SK-N-DZ (cell line): ENCODE measurements at regions not wholly inside any gene's neighbourhood (a gene's known extent, or its start where the extent isn't known, plus 50 kb on each side); places are given as distances from the start of the nearest gene placed in this dataset.

Experiments
- DNase-seq: peaks from one replicate; pipeline ENCODE4 v3.0.0-alpha.2; 2015; ENCODE audit warnings: low spot score

- DNase-seq = no peak
Measured at GRCh38 chr9:28900406-28900805, 1327.1 kb upstream of the C9orf72 start.

DNA sequence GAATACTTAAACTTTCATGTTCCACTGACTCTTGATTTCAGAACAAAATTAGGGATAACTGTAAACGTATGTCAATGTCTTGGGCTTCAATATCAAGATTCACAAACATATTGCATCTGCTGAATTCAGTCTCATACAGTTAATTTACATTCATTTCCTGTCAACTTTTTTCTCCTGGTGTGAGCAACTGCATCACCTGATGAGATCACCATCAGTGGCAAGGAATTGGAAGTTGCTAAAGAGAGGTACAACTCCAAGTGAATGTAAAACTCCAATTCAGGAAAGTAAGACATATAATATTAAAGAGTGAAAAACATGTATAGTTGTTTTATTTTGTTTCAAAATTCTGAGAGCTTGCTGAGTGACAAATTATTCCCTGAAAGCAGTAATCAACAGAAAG is 1336.2 kb upstream of the C9orf72 start:
- no peak for DNase-seq

DNA sequence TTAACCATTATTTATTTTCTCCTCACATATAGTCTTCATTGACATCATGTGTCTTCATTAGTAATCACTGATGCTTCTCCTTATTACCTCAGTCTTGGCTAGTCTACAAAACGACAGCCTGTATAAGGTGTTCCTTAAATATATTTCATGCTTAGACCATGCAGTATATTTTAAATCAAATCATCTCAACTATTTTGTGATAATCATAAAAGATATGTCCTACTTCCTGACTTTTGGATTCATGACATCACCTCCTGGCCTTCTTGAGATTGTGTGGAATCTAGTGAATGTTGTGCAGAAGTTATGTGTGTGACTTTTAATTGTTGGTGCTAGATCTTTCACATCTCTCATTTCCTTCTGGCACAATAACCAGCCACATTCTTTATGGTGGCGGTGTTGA is 1339.3 kb upstream of the C9orf72 start:
- no peak for DNase-seq

GRCh38 chr9:28915202-28915930 is 1342.1 kb upstream of the C9orf72 start:
- DNase-seq = no peak

- no peak for DNase-seq
Measured at GRCh38 chr9:28916348-28916747, 1343.1 kb upstream of the C9orf72 start.

DNA sequence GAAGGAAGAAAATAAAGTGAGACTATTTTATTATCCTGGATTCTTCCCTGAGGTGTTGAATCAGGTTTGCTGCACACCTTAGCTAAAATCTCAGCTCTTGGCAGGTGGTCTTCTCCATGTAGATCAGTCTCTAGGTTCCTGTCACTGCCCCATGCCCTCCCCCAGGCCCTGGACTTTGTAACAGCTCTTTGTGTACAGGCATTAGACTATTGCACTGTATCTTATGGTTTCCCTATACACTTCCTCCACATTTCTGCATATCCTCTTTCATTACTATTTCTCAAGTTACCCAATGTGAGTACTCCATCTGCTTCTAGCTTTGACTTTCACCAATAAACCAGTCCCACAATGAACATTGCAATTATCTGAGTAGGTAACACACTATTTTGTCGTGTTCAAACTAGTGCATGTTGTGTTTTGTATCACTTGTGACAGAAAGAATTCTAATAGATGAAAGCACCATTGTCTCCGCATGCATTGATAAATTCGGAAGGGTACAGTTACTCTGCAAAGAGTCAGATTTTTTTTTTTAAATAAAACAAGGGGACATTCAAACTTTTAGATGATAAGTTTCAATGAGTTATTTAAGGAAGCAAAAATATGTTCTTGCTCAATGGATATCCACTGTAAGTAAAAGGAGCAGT is 1348.7 kb upstream of the C9orf72 start:
- no peak for DNase-seq

- DNase-seq = no peak
Measured at GRCh38 chr9:28922891-28923290, 1349.6 kb upstream of the C9orf72 start.

GRCh38 chr9:28923351-28923750 is 1350.1 kb upstream of the C9orf72 start:
- no peak for DNase-seq

- no peak for DNase-seq
Measured at GRCh38 chr9:28925157-28925556, 1351.9 kb upstream of the C9orf72 start.

DNA sequence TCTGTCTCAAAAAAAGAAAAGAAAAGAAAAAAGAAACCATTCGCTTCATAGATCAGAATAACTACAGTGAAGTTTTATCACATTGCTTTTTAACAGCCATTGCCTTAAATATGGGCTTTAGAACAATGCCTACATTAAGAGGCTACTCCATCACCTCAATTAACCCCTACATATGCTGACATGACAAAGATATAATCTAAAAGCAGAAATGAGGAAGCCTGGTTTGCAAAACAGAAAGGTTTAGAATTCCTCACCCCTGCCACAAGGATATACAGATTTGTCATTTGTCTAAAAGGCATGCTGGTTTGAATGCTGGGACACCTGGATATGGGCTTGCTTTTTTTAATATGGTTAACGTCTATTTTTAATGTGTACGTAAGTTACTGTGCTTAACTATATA is 1353.0 kb upstream of the C9orf72 start:
- DNase-seq = no peak

- DNase-seq = no peak
Measured at GRCh38 chr9:28927691-28928090, 1354.4 kb upstream of the C9orf72 start.

- no peak for DNase-seq
Measured at GRCh38 chr9:28929433-28929832, 1356.2 kb upstream of the C9orf72 start.

DNA sequence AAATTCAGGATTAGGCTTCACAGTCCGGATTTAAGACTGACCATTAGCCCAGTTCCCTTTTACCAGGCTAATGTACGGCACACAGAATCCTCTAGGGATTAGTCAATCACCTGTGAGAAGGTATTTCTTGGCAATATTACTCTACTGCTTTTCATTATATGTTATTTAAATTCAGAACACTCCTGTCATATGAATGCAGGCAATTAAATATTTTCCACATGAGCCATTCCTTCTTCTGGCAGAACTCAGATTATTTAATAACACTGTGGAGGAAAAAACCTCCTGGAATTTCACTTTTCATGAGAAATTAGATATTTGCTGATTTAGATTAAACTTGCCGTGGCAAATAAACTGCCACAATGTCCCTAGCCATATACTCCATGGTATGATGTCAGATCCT is 1357.5 kb upstream of the C9orf72 start:
- DNase-seq = no peak

DNA sequence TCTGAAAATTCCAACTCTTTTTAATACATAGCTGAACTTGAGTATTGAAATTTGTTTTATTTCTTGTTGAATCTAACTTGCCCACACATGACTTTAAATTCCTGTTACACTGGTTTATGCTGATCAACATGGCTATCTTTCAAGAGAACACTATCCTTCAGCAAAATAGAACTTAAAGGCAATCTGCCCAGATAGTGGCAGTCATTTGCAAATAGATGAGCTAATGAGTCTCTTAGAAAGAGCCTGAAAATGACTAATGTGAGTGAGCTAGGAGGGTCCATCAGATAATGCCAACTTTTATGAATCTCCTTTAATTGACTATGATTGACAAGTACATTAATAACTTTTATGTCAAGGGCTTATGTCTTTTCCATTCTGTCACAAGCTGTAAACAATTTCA is 1360.8 kb upstream of the C9orf72 start:
- DNase-seq = no peak

- DNase-seq = no peak
Measured at GRCh38 chr9:28938981-28939380, 1365.7 kb upstream of the C9orf72 start.

DNA sequence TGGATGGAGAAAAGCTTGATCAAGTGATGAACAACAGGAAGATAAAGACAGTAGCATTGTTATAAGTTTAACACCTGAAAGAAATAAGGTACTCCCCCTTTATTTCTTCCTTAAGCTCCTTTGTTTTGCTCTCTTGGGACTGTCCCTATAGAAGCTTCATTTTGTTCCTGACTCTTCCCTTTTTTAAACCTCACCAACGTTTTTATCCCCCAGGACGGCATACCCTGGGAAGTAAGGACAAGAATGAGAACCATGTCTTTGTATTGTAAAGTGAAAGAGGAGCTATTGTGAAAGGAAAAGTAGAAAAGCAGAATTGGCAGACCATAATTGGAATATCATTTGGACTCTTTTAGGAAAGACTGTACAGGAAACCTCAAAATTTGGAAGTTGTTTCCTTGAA is 1368.6 kb upstream of the C9orf72 start:
- DNase-seq = no peak

DNA sequence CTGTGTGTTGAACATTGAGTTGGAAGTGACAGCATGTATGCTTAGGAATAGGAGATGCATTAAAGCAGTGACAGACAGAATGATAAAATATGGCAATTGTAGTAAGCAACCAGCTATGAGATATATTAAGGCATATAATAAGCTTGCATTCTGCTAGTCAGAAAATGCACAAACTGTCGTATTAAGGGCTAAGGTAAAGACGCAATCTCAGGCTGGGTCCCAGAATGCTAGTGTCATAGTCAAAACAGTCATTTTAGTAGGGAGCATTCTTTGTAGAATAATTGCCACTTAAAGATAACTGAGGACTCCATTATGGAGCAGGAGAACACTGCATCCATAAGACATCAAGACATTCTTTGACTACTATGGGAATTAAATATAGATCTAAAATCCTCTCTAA is 1369.7 kb upstream of the C9orf72 start:
- no peak for DNase-seq

DNA sequence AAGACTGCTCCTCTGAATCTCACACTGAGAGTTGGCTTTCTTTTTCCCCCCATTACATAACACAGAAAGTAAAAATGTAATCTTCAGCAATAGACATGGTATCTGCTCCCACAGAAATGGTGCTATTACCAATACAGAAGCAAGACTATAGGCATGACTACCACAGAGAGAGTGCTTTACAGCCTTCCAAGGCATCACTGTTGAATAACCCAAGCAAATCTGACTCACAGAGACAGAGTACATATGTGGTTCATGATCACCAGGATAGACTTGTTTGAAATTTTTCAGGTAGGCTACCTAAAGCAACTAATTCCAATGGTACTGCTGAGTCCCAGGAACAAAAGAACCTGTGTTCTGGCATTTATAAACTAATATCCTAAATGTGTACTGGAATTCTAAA is 1373.4 kb upstream of the C9orf72 start:
- no peak for DNase-seq

DNA sequence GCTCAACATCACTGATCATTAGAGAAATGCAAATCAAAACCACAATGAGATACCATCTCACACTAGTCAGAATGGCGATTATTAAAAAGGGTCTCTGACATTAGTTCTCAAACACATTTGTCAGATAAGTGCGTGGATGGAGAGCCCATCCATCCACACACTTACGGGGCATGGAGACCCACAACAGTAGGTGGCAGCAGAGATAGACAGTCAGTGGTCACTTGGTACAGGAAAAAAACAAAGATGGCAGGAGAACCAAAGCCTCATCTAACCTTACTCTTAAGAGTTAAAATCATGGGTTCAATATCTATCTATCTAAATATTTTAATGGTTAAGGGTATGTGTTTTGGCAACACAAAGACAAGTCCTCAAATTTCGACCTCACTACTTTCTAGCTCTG is 1378.7 kb upstream of the C9orf72 start:
- DNase-seq = no peak

- no peak for DNase-seq
Measured at GRCh38 chr9:28956116-28956880, 1383.0 kb upstream of the C9orf72 start.

DNA sequence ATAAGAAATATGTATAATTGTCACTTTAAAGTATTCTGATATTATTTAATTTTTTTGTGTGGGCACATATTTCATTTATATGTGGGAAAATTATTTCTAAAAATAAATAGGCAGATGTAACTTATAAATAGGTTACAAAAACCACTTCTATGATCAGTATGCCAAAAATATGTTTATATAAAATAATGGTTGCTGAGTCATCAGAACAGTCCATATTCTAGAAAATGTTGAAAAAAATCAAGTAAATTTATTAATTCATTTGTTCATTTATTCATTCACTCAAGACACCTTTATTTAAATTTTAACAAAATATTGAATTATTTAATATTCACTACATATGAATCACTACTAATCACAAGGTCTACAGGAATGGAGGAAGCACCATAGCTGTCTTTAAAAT is 1387.3 kb upstream of the C9orf72 start:
- no peak for DNase-seq

DNA sequence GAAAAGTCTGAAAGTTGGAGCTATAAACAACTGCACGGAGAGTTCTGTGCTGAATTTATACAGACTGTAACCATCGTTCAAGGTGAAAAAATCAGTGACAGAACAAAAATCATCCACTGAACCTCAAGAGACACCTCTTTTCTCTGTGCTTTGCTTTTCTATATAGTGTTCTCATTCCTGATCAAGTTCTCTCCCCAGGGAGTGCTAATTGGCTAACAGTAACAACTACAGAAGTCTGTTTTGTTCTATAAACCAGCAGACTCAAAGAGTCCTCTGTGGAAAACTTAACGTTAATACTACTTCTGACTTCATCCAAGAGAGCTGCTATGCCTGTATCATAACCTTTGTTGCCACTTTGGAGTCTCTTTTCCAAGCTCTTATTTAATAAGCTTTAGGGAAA is 1388.3 kb upstream of the C9orf72 start:
- DNase-seq = no peak

GRCh38 chr9:28967226-28967625 is 1393.9 kb upstream of the C9orf72 start:
- DNase-seq = no peak
